RWPE2 (cell line): ENCODE measurements at regions not wholly inside any gene's neighbourhood (a gene's known extent, or its start where the extent isn't known, plus 50 kb on each side); places are given as distances from the start of the nearest gene placed in this dataset.

Source experiments
- ATAC-seq: fragments of 200-7000 bp; cut with Tn5 transposase; 3 replicates; pipeline ENCODE4 v1.9.1; 2021; ENCODE audit warnings: low read depth
- DNase-seq: peaks from one replicate; pipeline ENCODE4 v3.0.0-alpha.2; 2020; ENCODE audit warnings: low spot score
- H3K27ac ChIP-seq: fragments of 450-650 bp; 2 replicates; pipeline ENCODE4 v1.5.1; 2017; ENCODE audit warnings: mild to moderate bottlenecking; ENCODE audit not compliant: poor library complexity, severe bottlenecking
- H3K27me3 ChIP-seq: fragments of 250-450 bp; sonication (Bioruptor Pico); 2 replicates; pipeline ENCODE4 v1.5.1; 2021; ENCODE audit warnings: mild to moderate bottlenecking, moderate library complexity; ENCODE audit not compliant: insufficient read depth, poor library complexity, severe bottlenecking
- H3K36me3 ChIP-seq: fragments of 250-450 bp; sonication (Bioruptor Pico); 2 replicates; pipeline ENCODE4 v1.5.1; 2020; ENCODE audit warnings: low read depth, mild to moderate bottlenecking, moderate library complexity
- H3K4me1 ChIP-seq: fragments of 250-450 bp; sonication (Bioruptor Pico); 2 replicates; pipeline ENCODE4 v1.5.1; 2021; ENCODE audit warnings: mild to moderate bottlenecking, moderate library complexity; ENCODE audit not compliant: insufficient read depth, poor library complexity, severe bottlenecking
- H3K4me3 ChIP-seq: fragments of 250-450 bp; sonication (Bioruptor Pico); 2 replicates; pipeline ENCODE4 v1.5.1; 2021; ENCODE audit warnings: mild to moderate bottlenecking, moderate library complexity; ENCODE audit not compliant: severe bottlenecking
- H3K9me3 ChIP-seq: fragments of 250-450 bp; sonication (Bioruptor Pico); 2 replicates; pipeline ENCODE4 v1.5.1; 2021; ENCODE audit warnings: mild to moderate bottlenecking, moderate library complexity; ENCODE audit not compliant: severe bottlenecking
- TF ChIP-seq, protein P1 (sequence below): fragments of 450-650 bp; IDR thresholded peaks from one replicate; pipeline ENCODE4 v1.5.1; 2017; ENCODE audit warnings: mild to moderate bottlenecking, moderate library complexity; ENCODE audit not compliant: poor library complexity, severe bottlenecking

DNA sequence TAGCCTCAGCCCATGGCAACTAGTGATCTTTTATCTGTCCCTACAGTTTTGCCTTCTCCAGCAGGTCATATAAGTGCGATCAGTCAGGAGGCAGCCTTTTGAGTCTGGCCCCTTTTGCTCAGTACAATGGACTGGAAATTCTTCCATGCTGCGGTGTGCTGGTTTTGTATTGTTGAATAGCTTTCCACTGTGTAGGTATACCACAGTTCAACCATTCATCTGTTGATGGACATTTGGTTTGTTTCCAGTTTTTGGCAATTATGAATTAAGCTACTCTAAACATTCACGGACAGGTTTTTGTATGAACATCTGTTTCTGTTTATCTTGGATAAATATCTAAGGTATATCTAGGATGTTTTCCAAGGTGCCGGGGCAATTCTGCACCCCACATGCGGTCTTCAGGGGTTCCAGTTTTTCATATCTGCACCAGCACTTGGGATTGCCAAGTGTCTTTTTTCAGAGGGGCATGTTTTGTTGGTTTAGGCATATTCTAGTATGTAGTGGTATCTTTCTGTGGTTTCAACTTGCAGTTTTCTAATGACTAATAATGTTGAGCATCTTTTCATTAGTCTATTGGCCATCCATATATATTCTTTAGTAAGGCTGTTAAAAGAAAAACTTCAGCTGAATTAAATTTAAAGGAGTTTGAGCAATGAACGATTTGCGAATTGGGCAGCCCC is 141.0 kb downstream of the TFAP2C start:
- ATAC-seq (no peak), DNase-seq (no peak)
- Histone ChIP-seq H3K27me3 (no peaks in the 10 kb centered on the region), H3K27ac (no peak overlapping the region), H3K4me3 (no peak overlapping the region), H3K9me3 (no peaks in the 10 kb centered on the region), H3K36me3 (no peaks in the 10 kb centered on the region), H3K4me1 (peaks cover 17% of the 10 kb centered on the region)
- TF ChIP-seq, protein P1, sequence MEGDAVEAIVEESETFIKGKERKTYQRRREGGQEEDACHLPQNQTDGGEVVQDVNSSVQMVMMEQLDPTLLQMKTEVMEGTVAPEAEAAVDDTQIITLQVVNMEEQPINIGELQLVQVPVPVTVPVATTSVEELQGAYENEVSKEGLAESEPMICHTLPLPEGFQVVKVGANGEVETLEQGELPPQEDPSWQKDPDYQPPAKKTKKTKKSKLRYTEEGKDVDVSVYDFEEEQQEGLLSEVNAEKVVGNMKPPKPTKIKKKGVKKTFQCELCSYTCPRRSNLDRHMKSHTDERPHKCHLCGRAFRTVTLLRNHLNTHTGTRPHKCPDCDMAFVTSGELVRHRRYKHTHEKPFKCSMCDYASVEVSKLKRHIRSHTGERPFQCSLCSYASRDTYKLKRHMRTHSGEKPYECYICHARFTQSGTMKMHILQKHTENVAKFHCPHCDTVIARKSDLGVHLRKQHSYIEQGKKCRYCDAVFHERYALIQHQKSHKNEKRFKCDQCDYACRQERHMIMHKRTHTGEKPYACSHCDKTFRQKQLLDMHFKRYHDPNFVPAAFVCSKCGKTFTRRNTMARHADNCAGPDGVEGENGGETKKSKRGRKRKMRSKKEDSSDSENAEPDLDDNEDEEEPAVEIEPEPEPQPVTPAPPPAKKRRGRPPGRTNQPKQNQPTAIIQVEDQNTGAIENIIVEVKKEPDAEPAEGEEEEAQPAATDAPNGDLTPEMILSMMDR, result no peak

DNA sequence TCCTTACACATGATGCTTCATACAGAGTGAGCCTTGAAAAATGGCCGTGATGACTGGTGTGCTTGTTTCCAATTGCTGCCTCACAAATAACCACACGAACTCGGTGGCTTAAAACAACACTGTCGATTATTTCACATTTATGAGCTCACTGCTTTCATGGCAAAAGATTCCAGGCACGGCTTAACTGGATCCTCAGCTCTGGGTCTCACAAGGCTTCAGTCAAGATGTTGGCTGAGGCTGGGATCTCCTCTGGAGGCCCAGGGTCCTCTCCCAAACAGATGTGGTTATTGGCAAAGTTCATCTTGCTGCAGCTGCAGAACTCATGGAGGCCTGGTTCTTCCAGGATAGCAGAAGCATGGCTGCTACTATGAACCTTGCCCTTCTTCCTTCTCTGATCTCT is 144.6 kb downstream of the TFAP2C start:
- DNase-seq, result no peak
- Histone ChIP-seq H3K4me1 (peaks cover 5% of the 10 kb centered on the region), H3K4me3 (no peak overlapping the region), H3K36me3 (no peaks in the 10 kb centered on the region), H3K27me3 (no peaks in the 10 kb centered on the region), H3K27ac (no peak overlapping the region), H3K9me3 (no peaks in the 10 kb centered on the region)
- ATAC-seq, result no peak
- TF ChIP-seq, protein P1, result no peak

DNA sequence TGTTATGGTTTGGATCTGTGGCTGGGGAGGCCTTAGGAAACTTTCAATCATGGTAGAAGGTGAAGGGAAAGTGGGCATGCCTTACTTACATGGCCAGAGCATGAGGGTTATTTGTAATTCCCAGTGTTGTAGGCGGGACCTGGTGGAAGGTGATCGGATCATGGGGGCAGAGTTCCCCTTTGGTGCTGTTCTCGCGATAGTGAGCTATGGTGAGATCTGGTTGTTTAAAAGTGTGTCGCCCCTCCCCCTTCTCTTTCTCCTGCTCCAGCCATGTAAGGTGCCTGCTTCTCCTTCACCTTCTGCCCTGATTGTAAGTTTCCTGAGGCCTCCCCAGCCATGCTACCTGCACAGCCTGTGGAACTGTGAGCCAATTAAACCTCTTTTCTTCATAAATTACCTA is 145.8 kb downstream of the TFAP2C start:
- Histone ChIP-seq H3K4me3 (no peak overlapping the region), H3K4me1 (peaks cover 5% of the 10 kb centered on the region), H3K9me3 (no peaks in the 10 kb centered on the region), H3K27me3 (no peaks in the 10 kb centered on the region), H3K36me3 (no peaks in the 10 kb centered on the region), H3K27ac (no peak overlapping the region)
- TF ChIP-seq, protein P1, result no peak
- ATAC-seq (no peak), DNase-seq (no peak)

DNA sequence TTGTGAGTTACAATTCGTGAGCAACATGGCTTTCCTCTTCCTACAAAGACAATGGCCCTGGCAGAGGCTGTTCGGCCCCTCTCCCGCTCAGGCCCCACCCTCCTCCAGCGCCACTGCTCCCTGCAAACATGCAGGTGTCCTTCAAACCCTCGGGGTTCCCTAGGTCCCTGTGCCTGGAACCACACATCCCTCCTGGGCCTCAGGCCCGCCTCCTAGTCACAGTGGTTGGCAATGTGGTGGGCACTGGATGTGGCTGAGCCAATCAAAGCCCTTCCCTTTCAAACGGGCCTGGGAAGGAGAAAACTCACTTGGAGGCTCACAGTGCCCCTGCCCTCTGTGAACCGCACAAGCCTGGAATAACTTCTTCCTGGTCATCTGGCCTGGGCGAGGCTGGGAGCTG is 147.2 kb downstream of the TFAP2C start:
- Histone ChIP-seq H3K4me1 (peaks cover 15% of the 10 kb centered on the region), H3K36me3 (no peaks in the 10 kb centered on the region), H3K9me3 (no peaks in the 10 kb centered on the region), H3K4me3 (no peak overlapping the region), H3K27me3 (no peaks in the 10 kb centered on the region), H3K27ac (no peak overlapping the region)
- DNase-seq (no peak), ATAC-seq (no peak)
- TF ChIP-seq, protein P1, result no peak

DNA sequence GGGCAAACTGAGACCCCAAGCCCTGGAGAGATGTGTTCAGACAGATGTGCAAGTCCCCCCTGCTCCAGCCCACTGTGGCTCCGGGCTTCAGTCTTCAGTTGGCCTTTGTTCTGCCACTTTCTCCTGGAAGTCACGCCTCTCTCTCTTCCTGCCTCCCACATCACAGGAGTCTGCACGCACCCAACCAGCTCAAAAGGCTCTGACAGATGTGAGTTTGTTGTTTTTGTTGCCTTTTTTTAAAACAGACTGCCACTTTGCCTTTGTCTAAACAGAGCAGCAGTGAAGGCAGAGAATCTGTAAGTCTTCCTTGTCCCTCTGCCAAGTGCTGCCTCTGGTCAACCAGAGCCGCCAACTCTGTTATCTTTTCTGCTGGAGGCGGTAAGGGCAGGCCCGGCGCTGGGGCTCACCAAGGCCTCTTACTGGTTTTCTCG is 149.7 kb downstream of the TFAP2C start:
- ATAC-seq (peak; percentile 11; the same call in 2 of the 3 replicates), DNase-seq (no peak)
- H3K36me3 ChIP-seq, result no peaks in the 10 kb centered on the region
- peaks cover 14% of the 10 kb centered on the region for H3K4me1 ChIP-seq
- no peak overlapping the region for H3K4me3 ChIP-seq
- TF ChIP-seq, protein P1, result no peak
- H3K27me3 ChIP-seq, result no peaks in the 10 kb centered on the region
- no peak overlapping the region for H3K27ac ChIP-seq
- no peaks in the 10 kb centered on the region for H3K9me3 ChIP-seq
